GM13977 (cell line): ENCODE measurements at regions not wholly inside any gene's neighbourhood (a gene's known extent, or its start where the extent isn't known, plus 50 kb on each side); places are given as distances from the start of the nearest gene placed in this dataset.
"Not testable (repeated sequence)": the region's sequence is repeated elsewhere in the genome, so short reads cannot be mapped to it uniquely, and the experiment has no call there.

ENCODE experiments used
- DNase-seq: peaks from one replicate; pipeline ENCODE4 v3.0.0; 2012; ENCODE audit warnings: low spot score
- in situ Hi-C: fragments of 300-500 bp; cut with MboI; formaldehyde crosslinking; loops from one replicate; pipeline ENCODE4 v1.12.0; 2022; ENCODE audit warnings: low sequenced_read_pairs, low pct_unique_long_range_greater_than_20kb, mixed read lengths, inconsistent platforms; ENCODE audit not compliant: unreplicated experiment
- TF ChIP-seq, protein P1 (sequence below): IDR thresholded peaks from 2 replicates; pipeline ENCODE4 v1.5.1; 2012; ENCODE audit warnings: mild to moderate bottlenecking, control low read depth; ENCODE audit not compliant: insufficient read depth; ENCODE audit errors: extremely low read depth, missing control alignments

DNA sequence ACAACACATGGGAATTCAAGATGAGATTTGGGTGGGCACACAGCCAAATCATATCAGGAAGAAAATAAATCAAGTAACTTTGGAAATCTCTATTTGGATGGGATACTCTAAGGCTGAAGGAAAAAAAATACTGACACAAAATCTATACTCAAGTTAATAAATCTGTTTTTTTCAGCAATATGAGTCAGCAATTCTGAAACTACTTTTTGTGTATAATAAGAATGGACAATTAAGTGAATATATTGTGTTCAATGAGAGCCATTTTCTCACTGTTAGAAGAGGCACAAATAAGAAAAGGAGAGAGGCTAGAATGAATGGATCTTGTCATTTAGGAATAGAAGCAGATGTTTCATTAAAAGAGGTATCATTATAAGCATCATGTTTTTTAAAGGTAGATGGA lies 651.0 kb downstream of the TAF11L14 start:
- in situ Hi-C loops, result no loop called here
- no peak for DNase-seq
- TF ChIP-seq, protein P1, sequence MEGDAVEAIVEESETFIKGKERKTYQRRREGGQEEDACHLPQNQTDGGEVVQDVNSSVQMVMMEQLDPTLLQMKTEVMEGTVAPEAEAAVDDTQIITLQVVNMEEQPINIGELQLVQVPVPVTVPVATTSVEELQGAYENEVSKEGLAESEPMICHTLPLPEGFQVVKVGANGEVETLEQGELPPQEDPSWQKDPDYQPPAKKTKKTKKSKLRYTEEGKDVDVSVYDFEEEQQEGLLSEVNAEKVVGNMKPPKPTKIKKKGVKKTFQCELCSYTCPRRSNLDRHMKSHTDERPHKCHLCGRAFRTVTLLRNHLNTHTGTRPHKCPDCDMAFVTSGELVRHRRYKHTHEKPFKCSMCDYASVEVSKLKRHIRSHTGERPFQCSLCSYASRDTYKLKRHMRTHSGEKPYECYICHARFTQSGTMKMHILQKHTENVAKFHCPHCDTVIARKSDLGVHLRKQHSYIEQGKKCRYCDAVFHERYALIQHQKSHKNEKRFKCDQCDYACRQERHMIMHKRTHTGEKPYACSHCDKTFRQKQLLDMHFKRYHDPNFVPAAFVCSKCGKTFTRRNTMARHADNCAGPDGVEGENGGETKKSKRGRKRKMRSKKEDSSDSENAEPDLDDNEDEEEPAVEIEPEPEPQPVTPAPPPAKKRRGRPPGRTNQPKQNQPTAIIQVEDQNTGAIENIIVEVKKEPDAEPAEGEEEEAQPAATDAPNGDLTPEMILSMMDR, result no peak

DNA sequence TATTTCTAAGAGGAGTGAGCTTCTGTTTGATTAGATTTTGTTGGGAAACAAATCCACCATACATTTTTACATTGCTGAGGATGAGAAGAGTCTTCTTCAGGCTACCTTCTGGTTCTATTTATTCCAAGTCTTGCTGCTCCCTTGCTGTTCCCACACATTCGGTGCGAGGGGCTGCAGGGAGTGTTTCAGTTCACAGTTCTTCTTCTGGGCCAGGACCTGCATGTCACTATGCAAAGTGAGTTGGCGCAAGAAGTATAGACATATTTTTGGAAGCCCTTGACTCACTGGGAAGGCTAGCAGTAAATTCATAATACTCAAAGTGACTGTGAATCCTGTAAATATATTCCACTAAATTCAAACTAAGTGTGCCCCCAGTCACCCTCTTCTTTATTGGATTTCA lies 657.9 kb downstream of the TAF11L14 start:
- TF ChIP-seq, protein P1, result no peak
- DNase-seq, result no peak
- in situ Hi-C loops, result no loop called here

DNA sequence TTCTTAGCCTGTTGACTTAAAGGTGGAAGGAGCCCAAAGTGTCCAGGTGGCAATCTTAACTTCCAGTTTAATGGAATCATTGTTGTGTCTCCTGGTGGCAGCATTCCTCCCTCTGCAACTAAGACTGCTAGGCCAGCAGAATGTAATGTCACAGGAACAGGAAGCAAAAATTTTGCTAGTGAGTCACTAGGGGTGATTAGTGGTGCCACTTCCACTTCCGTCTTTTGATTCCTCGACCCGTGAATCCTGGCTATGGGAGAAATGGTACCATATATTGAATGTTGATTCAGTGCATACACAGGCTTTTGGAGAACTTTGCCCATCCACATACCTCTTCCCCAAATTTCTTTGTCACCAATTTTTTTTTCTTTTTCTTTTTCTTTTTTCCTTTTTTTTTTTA lies 661.4 kb downstream of the TAF11L14 start:
- in situ Hi-C loops, DNase-seq: not testable (repeated sequence)

DNA sequence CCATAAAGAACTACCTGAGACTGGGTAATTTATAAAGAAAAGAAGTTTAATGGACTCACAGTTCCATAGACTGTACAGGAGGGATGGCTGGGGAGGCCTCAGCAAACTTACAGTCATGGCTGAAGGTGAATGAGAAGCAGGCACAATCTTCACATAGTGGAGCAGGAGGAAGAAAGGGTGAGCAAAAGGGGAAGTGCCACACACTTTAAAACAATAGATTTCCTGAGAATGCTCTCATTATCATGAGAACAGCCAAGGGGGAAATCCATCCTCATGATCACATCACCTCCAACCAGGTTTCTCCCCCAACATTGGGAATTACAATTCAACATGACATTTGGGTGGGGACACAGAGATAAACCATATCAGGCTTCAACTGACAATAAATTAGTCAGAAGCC lies 664.9 kb downstream of the TAF11L14 start:
- in situ Hi-C loops, result no loop called here
- TF ChIP-seq, protein P1, result no peak
- no peak for DNase-seq

DNA sequence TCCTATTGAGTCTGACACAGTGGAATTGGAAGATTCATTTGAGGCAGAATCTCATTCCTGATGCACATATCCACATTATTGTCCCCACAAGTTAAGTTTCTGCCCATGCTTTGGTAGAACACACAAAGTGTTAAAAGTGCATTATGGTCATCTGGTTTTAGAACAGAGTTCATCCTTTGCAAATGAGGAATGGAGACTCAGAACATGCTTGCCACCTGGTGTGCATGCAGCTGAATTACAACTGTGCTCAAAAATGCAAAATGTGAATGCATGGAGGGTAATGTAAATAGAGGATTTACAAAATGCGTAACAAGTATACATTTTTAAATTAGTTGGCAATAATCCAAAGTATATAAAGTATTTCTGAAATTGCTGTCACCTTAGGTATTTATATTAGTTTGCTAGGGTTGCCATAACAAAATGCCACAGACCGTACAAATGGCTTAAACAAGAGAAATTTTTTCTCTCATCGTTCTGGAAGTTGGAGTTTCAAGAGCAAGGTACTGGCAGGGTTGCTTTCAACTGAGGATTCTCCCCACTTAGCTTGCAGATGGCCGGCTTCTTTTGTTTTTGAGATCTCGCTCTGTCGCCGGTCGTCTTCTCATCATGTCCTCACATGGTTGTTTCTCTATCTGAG lies 671.1 kb downstream of the TAF11L14 start:
- in situ Hi-C loops, result loop anchor here (10.0 kb wide), 1 partner anchor 1091 kb away; the partner anchor contains the start of gene BASP1
- TF ChIP-seq, protein P1, result peak; percentile 84
- DNase-seq, result peak; percentile 60

DNA sequence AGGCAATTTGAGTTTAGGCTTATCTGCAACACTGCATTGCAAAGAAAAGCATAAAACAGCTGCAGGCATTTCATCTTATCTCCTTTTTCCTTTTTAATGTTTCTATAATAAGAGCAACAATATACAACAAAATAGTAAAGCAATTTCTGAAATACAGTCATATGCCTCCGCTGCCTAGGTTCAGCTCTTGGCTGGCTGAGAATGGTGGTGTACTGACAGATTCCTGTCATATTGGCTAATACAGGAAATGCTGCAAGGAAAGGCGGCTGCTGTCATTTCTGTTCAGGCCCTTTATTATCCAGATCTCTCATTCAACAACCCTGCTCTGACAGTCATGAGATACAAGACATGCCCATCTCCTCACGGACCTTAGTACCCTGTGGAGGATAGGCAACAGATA lies 677.0 kb downstream of the TAF11L14 start:
- in situ Hi-C loops, result no loop called here
- DNase-seq, result no peak
- TF ChIP-seq, protein P1, result no peak

DNA sequence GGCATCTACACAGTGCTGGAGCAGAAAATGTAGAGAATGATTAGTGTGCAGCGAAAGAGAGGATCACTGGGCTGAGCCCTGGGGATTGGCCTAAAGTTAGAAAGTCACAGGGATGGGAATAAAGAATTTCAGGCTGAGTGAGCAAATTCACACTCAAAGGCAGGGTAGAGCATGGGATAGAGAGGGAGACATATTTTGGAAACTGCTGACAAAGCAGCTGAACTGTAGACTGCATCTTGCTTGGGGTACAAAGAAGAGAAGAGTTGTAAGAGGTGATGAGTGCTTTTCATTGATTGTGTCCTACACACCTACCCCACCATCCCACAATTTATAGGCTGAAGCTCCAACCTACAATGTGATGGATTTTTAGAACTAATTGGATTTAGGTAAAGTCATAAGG lies 677.8 kb downstream of the TAF11L14 start:
- in situ Hi-C loops, result no loop called here
- TF ChIP-seq, protein P1, result no peak
- DNase-seq, result no peak
